Myocyte (in vitro differentiated cells): ENCODE measurements at regions not wholly inside any gene's neighbourhood (a gene's known extent, or its start where the extent isn't known, plus 50 kb on each side); places are given as distances from the start of the nearest gene placed in this dataset.

Source experiments
- DNase-seq: peaks from one replicate; pipeline ENCODE4 v3.0.0-alpha.2; 2012; ENCODE audit warnings: low read depth

DNA sequence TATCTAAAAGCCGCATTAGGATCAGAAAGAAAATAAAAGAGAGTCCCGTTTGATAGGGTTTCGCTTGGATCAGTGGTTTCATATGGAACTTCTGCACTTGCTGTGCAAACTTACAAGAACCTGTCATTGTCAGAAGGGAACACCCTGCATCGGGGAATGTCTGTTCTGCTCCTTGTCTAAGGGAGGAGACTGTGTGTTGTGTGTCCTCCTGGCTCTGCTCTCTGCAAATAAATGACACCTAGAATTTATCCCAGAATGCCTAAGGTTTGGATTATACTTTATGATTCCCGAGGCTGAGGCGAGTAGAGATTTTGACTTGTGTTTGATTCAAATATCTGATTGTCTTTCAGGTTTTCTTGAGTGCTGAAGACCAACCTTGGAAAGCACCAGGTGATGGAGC is 785.1 kb downstream of the GALR1 start:
- no peak for DNase-seq

DNA sequence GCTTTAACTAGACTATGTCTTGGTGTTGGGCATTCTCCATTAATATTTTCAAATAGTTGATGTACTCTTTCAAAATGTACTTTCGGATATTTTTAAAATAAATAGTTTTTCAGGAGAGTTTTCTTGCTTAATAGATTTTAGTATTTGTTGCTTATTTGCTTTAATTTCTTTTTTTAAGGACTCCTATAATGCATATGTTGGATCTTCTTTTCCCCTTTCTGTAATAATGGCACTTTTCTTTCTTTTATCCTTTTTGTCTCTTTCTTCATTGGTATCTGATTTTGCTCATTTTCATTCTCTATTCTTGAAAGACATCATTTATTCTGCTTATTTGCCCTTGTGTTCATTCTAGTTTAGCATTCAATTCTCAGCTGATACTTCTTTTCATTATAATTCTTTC is 791.6 kb downstream of the GALR1 start:
- no peak for DNase-seq

DNA sequence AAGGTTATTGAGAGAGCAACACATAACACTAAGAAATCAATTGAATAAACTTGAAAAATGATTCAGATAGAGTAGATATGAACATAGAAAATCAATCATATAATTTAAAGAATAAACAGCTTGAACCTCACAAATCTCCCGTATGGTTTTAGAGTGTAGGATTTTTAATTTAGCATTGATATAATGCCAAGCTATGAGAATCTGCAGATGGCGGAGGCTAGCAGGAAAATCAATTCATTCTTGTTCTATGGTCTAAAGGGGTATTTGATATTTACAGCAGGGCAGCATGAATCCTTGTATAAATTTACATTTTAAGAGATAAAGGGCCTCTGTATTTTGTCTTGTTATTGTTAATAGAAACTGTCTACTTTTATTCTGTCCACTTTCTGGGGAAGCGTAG is 797.0 kb downstream of the GALR1 start:
- no peak for DNase-seq

DNA sequence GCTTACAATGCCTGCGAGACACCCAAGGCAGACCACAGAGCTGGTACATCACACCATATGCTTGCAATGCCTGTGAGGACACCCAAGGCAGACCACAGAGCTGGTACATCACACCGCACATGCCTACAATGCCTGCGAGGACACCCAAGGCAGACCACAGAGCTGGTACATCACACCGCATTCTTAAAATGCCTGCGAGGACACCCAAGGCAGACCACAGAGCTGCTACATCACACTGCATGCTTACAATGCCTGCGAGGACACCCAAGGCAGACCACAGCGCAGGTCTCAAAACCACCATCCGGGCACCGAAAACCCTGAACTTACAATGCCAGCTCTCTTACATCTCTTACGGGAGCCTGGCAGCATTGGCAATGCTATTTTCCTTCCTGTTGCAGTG is 799.6 kb downstream of the GALR1 start:
- no peak for DNase-seq

DNA sequence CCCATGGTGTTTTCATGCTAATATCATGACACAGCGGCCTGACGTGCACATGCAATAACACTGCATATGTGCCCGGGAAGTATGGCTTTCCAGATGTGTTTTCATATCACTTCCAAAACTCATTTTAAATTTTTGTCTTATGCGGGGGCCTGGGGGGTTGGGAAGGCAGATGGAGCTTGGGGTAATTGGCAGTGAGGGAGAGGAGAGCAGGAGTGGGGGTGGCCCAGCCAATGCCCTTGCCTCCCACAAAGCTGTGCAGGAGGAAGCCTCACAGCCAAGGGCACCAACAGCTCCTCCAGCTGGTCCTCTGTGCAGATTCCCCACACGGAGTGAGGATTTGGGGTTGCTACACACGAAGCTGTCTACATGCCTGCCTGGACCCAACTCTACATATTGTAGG is 805.2 kb downstream of the GALR1 start:
- no peak for DNase-seq

DNA sequence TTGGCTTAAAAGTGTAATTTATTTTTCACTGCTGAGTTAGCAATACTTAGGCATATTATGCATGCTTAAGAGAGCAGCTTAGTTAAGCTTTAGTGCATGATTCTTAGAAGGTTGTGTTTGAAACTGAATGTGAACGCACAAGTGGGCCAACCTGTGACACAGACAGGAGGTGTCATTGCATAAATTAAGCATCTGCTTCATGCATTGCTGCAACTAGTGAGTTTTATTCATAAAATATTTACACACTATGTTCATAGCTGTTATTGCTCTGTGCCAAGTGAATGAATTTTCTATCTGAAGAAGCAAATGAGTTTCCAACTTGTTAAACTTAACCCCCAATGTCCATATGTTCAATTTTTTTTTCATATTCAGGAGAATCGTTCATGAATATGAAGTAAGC is 806.4 kb downstream of the GALR1 start:
- no peak for DNase-seq

DNA sequence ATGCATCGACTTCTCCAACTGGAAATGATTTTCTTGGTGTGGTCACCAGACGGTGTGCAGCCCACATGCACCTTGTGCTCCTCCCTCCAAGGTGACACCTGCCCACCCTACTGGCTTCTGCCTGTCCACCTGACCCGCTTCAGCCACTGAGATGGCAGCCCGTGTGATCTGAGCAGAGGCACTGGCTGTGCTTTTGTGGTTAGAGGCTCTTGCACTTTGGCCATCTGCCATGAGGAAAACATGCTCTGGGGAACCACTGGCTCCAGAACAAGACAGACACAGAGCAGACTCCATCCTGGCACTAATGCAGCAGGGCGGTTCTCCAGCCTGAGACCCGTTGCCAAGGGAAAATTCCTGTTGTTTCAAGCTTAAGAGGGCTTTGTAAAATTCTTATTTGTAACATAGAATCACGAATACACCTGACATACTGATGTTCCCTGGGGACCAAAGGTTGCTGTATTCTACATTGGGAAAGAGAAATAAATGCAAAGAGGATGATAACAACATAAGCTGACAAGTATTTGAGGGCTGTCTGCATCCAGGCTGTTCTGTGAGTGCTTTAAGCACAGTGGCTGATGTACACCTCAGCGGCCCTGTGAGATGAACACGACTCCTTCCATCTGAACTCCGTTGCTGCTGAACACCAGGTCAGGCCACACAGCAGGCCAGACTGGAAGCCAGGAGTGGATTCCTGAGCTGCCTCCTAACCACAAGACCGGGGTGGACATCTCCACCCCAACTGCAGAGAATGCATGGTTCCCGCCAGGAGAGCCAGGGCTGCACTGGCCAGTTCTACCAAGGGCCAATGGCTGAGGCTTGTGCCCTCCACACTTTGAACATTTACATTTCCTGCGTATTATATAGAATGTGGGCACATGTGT is 820.4 kb downstream of the GALR1 start:
- DNase-seq: peak; percentile 0

DNA sequence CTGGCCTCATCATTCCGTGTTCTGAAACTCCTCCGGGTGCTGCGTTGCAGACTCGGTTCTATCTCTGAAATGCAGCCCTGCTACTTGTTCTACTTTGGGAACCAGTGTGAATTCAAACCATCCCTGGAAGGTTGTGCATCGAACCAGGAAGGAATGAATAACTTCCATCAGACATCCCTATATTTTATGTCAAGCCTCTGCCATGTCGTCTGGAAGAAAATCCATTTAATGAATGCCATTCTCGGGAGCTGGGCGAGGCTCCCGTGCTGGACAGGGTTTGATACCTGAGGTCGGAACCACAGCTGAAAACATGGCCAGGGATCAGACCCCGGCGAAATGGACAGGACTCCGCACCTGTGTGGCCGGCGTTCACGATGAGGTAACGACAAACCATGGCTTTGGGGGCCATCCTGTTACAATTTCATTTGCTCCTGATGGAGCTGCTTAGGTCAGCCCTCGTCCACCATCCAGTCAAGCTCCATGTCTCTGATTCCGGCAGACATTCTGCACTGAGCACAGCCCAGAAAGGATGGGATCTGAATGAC is 821.6 kb downstream of the GALR1 start:
- no peak for DNase-seq

DNA sequence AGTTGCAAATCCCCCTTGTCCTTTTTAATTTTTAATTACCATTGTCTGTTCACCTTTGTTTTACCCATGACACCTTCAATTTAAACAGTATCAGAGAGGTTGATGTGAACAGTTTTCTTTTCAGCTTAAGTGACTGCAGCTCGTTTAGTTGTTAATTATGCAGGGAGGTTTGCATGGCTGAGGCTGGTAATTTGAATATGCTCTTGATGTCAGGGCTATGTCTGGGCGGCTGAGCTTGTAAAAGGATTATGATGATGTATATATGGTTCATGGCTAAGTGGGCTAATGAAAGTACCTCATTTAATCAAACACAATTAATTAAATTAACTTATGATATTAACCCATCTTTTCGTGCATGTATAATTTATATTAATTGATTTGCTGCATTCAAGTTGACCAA is 822.1 kb downstream of the GALR1 start:
- DNase-seq: no peak

DNA sequence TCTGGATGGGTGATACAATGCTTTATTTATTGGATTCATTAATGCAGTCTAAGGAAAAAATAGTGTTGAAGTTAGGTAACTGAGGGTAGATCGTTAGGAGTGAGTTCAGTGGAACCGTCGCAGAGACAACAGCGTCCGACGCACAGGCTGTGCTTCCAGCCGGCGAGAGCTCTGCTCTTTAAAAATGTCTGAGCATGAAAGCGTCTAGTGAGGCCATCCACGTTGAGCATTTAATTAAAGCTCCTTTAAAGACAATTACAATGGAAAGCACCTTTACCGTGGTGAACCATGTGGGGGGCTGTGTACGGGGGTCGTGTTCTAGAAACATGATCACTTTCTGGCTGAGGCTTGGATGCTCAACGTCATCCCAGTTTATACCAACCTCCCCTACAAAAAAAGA is 822.7 kb downstream of the GALR1 start:
- DNase-seq: no peak

DNA sequence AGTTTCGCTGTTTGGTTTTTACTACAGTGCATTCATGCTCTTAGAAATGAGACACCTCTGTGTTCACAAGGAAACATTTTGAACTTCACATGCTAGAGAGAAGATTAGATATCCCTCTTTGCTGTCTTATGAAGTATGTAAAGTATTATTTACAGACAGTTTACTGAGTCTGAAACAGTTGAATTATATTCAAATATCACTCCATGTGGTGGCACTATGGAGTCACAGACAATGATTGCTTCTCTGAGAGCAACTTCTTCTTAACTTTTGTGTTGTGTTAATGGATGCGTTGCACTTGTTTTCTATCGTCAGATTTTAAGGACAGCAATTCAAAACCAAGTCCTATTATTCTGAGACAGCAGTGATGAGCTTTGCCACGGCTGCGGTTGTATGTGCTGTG is 823.6 kb downstream of the GALR1 start:
- DNase-seq: no peak

DNA sequence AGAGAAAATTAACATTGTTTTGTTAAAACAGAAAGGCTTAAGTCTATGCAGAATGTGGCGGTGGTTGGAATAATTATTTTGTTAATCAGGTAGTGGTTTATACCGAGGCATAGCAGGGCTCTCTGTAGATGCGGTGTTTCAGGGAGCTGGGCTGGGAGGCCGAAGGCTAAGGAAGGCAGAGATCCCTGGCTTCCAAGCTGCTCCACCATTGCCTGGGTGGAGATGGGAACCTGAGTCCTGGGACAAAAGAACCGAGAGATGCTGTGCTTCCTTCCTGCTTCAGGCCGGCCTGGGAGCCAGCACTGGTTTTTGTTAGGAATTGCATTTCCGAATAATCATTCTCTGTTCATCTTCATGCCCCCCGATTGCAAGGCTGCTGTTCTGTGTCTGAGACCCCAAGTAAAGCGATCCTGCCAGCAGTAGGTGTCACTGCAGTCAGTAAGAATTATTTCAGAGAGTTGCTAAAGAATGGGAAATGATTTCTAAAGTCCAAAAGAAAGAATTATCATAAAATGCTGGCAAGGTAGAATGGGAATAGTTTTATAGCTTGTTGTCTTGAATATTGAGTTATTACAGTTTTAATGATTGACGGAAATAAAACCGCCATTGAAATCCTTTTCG is 824.9 kb downstream of the GALR1 start:
- DNase-seq: no peak

DNA sequence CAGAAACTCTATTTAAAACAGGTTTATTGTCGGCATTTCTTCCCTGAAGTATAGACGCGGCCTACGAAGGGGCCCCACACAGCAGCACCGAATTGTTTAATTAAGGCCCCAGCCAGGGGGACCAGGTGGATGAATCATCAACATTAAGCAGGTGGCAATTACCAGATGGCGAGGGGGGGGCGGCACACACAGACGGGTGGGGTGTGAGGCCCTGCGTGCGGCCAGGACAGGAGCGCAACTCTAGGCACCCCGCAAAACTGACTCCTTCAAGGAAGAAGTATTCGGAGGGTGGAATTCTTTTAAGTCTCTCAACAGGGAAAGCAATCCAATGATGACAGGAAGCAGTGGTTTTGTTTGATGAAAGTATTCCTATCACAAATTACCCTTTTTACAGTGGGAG is 830.4 kb downstream of the GALR1 start:
- no peak for DNase-seq

DNA sequence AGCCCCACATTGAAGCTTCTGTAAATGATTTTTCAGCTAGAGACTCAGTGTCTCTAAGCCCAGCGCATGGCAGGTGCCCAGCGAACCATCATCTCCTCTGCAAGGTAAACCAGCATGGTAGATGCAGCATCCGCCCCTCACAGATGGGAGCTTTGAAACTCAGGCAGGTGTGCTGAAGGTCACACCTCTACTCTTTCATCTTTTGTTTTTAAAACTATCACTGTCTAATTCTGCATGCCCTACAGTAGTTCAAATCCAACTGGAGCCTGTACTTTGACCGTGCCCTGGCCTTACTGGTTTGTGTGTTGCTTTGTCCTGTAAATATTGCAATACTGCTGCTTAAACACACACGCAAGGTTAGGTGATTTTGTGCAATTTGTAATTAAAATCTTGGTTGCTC is 831.1 kb downstream of the GALR1 start:
- no peak for DNase-seq

DNA sequence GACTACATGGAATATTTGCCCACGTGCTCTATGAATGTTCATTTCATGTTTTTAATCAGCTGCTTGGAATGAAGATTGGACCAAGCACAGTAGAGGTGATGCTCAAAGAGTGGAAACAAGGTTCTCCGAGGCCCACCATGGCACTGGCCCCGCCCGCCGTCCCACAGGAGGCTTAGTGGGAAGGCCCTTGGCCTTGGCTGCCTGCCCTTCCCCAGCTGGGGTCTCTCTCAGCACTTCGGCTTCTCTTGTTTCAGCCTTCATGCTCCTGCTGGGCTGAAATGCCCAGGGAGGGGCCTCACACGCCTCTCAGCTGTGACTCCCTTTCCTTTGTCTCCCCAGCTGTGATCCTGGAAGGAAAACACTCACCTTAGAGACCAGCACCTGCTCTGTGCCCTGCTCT is 833.2 kb downstream of the GALR1 start:
- DNase-seq: no peak

DNA sequence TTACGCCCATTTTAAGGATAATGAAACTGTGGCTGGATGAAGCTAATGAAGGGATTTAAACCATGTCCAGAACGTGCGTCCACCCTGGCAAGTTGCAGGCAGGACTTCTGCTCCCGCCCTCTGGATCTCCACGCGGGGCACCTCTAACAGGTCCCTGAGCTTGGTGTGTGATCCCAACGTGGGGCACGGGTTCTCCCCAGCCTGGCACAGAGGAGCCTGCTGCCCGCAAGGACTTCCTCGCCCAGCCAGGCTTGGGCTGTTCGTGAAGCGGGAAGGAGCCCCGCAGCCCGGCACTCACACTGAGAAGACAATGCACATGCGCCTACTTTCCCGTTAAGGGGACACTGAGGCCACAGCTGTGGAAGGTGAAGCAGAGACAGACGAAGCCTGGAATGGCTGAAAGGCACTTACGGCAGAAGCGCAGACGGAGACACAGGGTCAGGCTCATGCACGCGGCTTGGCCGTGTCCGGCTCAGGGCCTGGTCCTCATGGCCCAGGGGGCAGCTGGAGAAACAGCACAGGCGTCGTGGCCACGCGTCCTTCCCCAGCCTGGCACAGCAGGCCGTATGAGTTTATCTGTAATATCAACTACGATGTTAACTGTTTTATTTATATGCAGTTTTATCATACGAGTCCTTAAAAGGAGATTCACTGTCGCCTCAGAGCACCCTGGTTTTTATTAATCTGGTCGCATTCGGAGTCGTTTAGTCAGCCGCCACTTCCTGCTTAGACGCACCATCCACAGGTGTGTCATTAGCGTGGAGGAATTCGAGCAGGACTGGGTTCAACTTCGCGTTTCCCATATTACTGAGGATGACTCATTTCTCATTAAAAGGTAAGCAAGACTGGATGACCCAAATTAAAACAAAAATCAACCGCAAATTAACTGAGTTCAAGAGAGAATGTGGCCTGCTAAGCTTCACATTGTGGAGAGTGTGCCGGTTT is 835.9 kb downstream of the GALR1 start:
- no peak for DNase-seq

DNA sequence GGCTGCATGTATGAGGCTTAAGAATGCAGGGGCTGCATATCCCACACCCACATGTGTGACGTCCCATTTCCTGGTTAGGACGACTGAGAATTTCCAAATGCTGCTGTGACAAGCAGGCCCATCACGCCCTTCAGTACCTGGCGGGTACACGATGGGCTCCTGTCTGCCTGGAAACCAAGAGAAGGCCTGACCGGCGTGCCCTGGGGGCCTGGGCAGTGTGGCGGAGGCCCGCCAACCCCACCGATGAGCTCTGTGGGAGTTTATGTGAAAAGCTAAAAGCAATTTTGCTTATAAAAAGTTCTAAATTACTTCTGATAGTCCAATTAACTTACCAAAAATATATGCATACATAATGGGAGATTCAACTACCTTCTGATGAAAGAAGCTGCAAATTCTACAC is 837.3 kb downstream of the GALR1 start:
- no peak for DNase-seq

DNA sequence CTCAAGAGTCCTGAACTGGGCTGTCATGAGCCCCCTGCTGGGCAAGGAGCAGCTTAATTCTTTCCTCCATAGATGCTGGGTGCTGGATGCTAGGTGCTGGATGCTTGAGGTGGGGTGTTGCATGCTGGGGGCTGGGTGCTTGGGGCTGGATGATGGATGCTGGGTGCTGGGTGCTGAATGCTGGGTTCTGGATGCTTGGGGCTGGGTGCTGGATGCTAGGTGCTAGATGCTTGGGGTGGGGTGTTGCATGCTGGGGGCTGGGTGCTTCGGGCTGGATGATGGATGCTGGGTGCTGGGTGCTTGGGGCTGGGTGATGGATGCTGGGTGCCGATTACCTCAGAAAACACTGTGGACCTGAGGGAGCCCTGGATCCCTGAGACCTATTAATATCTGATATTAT is 837.7 kb downstream of the GALR1 start:
- no peak for DNase-seq

DNA sequence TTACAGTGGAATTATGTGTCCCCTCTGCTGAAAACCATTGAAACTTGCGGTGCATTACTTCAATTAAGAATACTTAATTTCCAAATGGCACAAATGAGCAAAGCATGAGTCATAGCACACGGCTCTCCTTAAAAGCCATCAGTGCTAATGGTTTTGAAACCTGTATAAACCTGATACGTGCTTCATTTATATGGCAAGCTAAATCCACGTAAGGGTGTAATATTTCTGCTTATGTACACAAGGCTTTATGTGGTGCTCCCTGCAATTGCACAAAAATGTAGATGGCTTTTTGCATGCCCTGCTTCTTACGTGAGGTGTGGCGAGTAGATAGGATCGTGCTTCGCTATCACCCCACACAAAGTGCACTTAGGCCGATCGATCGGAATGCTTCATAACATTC is 840.9 kb downstream of the GALR1 start:
- DNase-seq: no peak

DNA sequence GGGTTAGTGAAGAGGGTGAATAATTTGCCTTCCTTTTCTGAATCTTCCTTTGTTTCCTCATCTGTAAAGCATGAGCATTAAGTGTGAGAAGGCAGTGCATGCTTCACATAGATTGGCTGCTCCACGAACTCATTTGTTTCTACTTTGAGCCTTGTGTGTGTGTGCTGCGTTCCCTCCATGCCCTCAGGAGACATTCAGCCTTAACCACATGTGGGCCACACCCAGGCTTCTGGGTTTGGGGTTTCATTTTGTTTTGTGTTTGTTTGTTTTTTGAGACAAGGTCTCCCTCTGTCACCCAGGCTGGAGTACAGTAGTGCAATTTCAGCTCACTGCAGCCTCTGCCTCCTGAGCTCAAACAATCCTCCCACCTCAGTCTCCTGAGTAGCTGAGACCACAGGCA is 843.3 kb downstream of the GALR1 start:
- no peak for DNase-seq

DNA sequence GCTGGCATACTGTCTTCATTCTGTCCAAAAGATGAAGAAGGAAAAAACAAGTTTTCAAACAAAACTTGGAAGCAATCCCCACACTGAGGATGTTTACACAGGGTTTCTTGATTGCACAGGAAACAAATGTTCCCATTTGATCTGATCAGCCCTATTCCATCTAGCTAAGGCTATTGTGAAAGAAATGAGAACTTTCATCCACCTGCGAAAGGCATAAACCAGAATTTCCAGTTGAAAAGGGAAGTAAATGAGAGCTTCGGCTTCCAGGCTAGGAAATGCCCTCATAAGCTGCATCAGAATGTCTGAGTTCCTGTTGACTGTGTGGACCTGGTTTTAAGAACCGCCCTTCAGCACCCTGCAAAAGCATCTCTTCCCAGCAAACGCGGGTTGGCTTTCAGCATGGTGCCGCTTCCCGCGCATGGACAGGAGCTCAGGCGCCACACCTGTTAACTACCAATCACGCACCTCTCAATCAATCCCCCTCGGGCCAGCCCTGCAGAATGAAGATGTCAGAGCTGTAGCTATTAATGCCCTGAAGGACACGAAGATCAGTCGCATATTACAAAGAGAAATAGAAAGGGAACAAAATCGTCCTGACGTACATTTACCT is 850.4 kb downstream of the GALR1 start:
- no peak for DNase-seq
